Sigmoid colon (tissue), 4 donors: ENCODE measurements at regions not wholly inside any gene's neighbourhood (a gene's known extent, or its start where the extent isn't known, plus 50 kb on each side); places are given as distances from the start of the nearest gene placed in this dataset.

Source experiments
- EP300 ChIP-seq, 4 donors: sonication (generic); formaldehyde crosslinking; IDR thresholded peaks; one replicate each; pipeline ENCODE4 v1.6.1; 2017; ENCODE audit warnings: antibody characterized with exemption in 4 of 4
- POLR2AphosphoS5 ChIP-seq, 4 donors: sonication (generic); formaldehyde crosslinking; IDR thresholded peaks; one replicate each; pipeline ENCODE4 v1.6.1; 2017; ENCODE audit warnings: antibody characterized with exemption in 4 of 4
- TF ChIP-seq, protein P1 (sequence below), 4 experiments: fragments of 450-650 bp in 3 of 4; fragments of 200-600 bp in 1 of 4; IDR thresholded peaks; one replicate each; pipeline ENCODE4 v1.5.1; 2016 to 2019; ENCODE audit warnings: antibody characterized with exemption in 4 of 4, mild to moderate bottlenecking in 3 of 4, moderate library complexity in 2 of 4

GRCh38 chr16:8203101-8203500, 387.2 kb downstream of the TMEM114 start:
- TF ChIP-seq EP300 (IDR thresholded peaks at IDR 0.05) (no peak), POLR2AphosphoS5 (IDR thresholded peaks at IDR 0.05) (no peak)
- TF ChIP-seq, protein P1, sequence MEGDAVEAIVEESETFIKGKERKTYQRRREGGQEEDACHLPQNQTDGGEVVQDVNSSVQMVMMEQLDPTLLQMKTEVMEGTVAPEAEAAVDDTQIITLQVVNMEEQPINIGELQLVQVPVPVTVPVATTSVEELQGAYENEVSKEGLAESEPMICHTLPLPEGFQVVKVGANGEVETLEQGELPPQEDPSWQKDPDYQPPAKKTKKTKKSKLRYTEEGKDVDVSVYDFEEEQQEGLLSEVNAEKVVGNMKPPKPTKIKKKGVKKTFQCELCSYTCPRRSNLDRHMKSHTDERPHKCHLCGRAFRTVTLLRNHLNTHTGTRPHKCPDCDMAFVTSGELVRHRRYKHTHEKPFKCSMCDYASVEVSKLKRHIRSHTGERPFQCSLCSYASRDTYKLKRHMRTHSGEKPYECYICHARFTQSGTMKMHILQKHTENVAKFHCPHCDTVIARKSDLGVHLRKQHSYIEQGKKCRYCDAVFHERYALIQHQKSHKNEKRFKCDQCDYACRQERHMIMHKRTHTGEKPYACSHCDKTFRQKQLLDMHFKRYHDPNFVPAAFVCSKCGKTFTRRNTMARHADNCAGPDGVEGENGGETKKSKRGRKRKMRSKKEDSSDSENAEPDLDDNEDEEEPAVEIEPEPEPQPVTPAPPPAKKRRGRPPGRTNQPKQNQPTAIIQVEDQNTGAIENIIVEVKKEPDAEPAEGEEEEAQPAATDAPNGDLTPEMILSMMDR (IDR thresholded peaks at IDR 0.05), result no peak
